OCI-LY7 (cell line): ENCODE measurements at regions not wholly inside any gene's neighbourhood (a gene's known extent, or its start where the extent isn't known, plus 50 kb on each side); places are given as distances from the start of the nearest gene placed in this dataset.

Source experiments
- BruUV-seq: library from RNA; stranded (reverse); fragments of 400-500 nt; replicated peaks from 2 replicates; lab custom pipeline; 2021; lab: Mats Ljungman, UMichigan
- CTCF ChIA-PET: fragments of 300-600 bp; sonication (Branson Sonifier 250); formaldehyde crosslinking; loops from one replicate; lab custom pipeline; 2022; ENCODE audit warnings: antibody characterized with exemption; ENCODE audit not compliant: unreplicated experiment; lab: Charles Lee
- POLR2A ChIA-PET: fragments of 300-600 bp; sonication (Branson Sonifier 250); formaldehyde crosslinking; loops from one replicate; lab custom pipeline; 2022; ENCODE audit warnings: antibody characterized with exemption; lab: Charles Lee
- DNase-seq: peaks from one replicate; pipeline ENCODE4 v3.0.0-alpha.2; 2015; ENCODE audit warnings: low spot score
- H2AFZ ChIP-seq: fragments of 200-600 bp; sonication (generic), shearing (Covaris generic); 2 replicates; pipeline ENCODE4 v1.6.1; 2014; ENCODE audit warnings: mild to moderate bottlenecking, antibody characterized with exemption, low read length, moderate library complexity
- H3K27ac ChIP-seq: fragments of 200-600 bp; sonication (generic); 2 replicates; pipeline ENCODE4 v1.5.1; 2014; ENCODE audit warnings: mixed run types, low read depth, mild to moderate bottlenecking, moderate library complexity, low read length, inconsistent platforms; ENCODE audit not compliant: poor library complexity, severe bottlenecking
- H3K36me3 ChIP-seq: fragments of 200-600 bp; sonication (generic); 2 replicates; pipeline ENCODE4 v1.6.1; 2014; ENCODE audit warnings: mild to moderate bottlenecking, antibody characterized with exemption, low read length, moderate library complexity, mixed read lengths; ENCODE audit not compliant: insufficient read depth
- H3K4me1 ChIP-seq: fragments of 200-600 bp; sonication (generic); 2 replicates; pipeline ENCODE4 v1.5.1; 2014; ENCODE audit warnings: mild to moderate bottlenecking, low read length; ENCODE audit not compliant: insufficient read depth, poor library complexity, severe bottlenecking
- H3K4me2 ChIP-seq: fragments of 200-600 bp; sonication (generic); 2 replicates; pipeline ENCODE4 v1.6.1; 2014; ENCODE audit warnings: mild to moderate bottlenecking, low read length
- H3K4me3 ChIP-seq: fragments of 200-600 bp; sonication (generic); 2 replicates; pipeline ENCODE4 v1.5.1; 2014; ENCODE audit warnings: mild to moderate bottlenecking, low read depth, low read length; ENCODE audit not compliant: poor library complexity, severe bottlenecking
- H3K79me2 ChIP-seq: fragments of 200-600 bp; sonication (generic); 2 replicates; pipeline ENCODE4 v1.6.1; 2016; ENCODE audit warnings: low read depth, mild to moderate bottlenecking, low read length, moderate library complexity, mixed read lengths; ENCODE audit not compliant: insufficient read depth
- H3K9me2 ChIP-seq: fragments of 200-600 bp; sonication (generic); 2 replicates; pipeline ENCODE4 v1.6.1; 2016; ENCODE audit warnings: mild to moderate bottlenecking, low read length, mixed read lengths; ENCODE audit not compliant: insufficient read depth
- H3K9me3 ChIP-seq: fragments of 200-600 bp; sonication (generic); 2 replicates; pipeline ENCODE4 v1.6.1; 2014; ENCODE audit warnings: mild to moderate bottlenecking, mixed run types, low read length, mixed read lengths
- H4K20me1 ChIP-seq: fragments of 200-600 bp; sonication (generic); 2 replicates; pipeline ENCODE4 v1.6.1; 2014; ENCODE audit warnings: mild to moderate bottlenecking, antibody characterized with exemption, low read length, moderate library complexity, mixed read lengths; ENCODE audit not compliant: insufficient read depth
- CTCF ChIP-seq: fragments of 200-600 bp; sonication (generic); conservative IDR thresholded peaks from 2 replicates; pipeline ENCODE4 v1.5.1; 2014; ENCODE audit warnings: mild to moderate bottlenecking, antibody characterized with exemption, low read length, moderate library complexity, mixed read lengths
- EZH2phosphoT487 ChIP-seq: fragments of 200-600 bp; sonication (generic); IDR thresholded peaks from 2 replicates; pipeline ENCODE4 v1.6.1; 2018; ENCODE audit warnings: low read depth, borderline replicate concordance, mild to moderate bottlenecking, mixed run types, antibody characterized with exemption, low read length, moderate library complexity, mixed read lengths
- intact Hi-C: fragments of 100-400 bp; cut with micrococcal nuclease; formaldehyde crosslinking; loops from one replicate; pipeline ENCODE4 v1.10.0; 2022; ENCODE audit not compliant: unreplicated experiment

DNA sequence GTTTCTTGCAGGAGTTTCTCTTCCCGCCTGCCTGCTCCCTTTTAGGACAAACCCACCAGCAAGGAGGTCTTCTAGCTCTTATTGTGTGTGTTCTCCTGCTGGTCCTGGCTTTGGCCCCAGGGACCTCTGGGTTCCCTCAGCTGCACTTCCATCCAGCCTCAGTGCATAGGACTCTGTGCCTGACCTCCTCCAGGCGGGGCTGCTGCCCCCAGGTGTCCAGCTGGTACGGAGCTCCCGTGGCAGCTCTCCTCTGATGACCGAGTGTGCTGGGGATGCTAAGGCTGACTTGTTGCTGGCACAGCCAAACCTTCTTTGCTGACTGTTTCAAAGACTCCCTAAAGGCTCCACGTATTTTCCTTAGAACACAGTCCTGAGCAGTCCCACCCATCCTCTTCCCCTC, 126.5 kb downstream of the GPCPD1 start:
- no peak for TF ChIP-seq CTCF
- no peak for TF ChIP-seq EZH2phosphoT487
- DNase-seq: no peak
- intact Hi-C loops: no loop called here
- Histone ChIP-seq H3K4me1 (no peaks in the 10 kb centered on the region), H3K9me3 (no peaks in the 10 kb centered on the region), H3K4me3 (no peak overlapping the region), H2AFZ (no peak overlapping the region), H3K9me2 (no peaks in the 10 kb centered on the region), H3K36me3 (no peaks in the 10 kb centered on the region), H3K27ac (no peak overlapping the region), H3K4me2 (no peak overlapping the region), H4K20me1 (no peaks in the 10 kb centered on the region), H3K79me2 (no peaks in the 10 kb centered on the region)
- CTCF ChIA-PET: no interaction called here
- no TSS peak for BruUV-seq
- POLR2A ChIA-PET: no interaction called here

GRCh38 chr20:5482791-5483190, 128.0 kb downstream of the GPCPD1 start:
- Histone ChIP-seq H3K4me2 (no peak overlapping the region), H3K27ac (no peak overlapping the region), H3K36me3 (no peaks in the 10 kb centered on the region), H4K20me1 (no peaks in the 10 kb centered on the region), H3K4me1 (no peaks in the 10 kb centered on the region), H3K79me2 (no peaks in the 10 kb centered on the region), H2AFZ (no peak overlapping the region), H3K4me3 (no peak overlapping the region), H3K9me2 (no peaks in the 10 kb centered on the region), H3K9me3 (no peaks in the 10 kb centered on the region)
- TF ChIP-seq CTCF (no peak), EZH2phosphoT487 (no peak)
- BruUV-seq: no TSS peak
- ChIA-PET POLR2A (interaction anchor here (0.7 kb wide), 1 partner anchor 771 kb away, joined by 8 read pairs; no protein-coding TSS in a partner anchor), CTCF (no interaction called here)
- intact Hi-C loops: no loop called here
- no peak for DNase-seq

- Histone ChIP-seq H3K36me3 (no peaks in the 10 kb centered on the region), H3K27ac (no peak overlapping the region), H2AFZ (no peak overlapping the region), H3K4me2 (no peak overlapping the region), H3K9me2 (no peaks in the 10 kb centered on the region), H3K4me3 (no peak overlapping the region), H3K79me2 (no peaks in the 10 kb centered on the region), H3K4me1 (no peaks in the 10 kb centered on the region), H4K20me1 (no peaks in the 10 kb centered on the region), H3K9me3 (no peaks in the 10 kb centered on the region)
- no peak for DNase-seq
- ChIA-PET POLR2A (no interaction called here), CTCF (no interaction called here)
- BruUV-seq: no TSS peak
- TF ChIP-seq EZH2phosphoT487 (no peak), CTCF (no peak)
- intact Hi-C loops: no loop called here
Measured at GRCh38 chr20:5481872-5482271, 128.9 kb downstream of the GPCPD1 start.
